ENCODE measurements at regions not wholly inside any gene's neighbourhood (a gene's known extent, or its start where the extent isn't known, plus 50 kb on each side); places are given as distances from the start of the nearest gene placed in this dataset.

DNA sequence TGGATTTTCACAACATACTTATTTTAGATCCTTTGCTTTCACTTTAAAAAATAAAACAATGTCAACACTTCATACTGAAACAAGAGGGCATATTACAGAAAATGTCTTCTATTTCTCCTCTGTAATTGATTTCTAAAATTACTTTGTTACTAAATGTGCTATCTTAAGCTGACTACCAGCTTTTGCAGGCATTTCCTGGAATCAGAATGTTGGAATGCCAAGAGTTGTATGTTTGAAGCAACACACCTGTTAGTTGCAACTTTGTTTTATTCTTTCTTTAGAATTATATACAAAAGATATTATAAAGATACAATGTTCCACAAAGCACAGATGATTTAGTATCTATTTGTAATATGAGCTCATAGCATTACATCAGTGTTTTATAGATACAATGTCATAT, 62.5 kb upstream of the TMEM170B start:
- TF ChIP-seq, protein P1, sequence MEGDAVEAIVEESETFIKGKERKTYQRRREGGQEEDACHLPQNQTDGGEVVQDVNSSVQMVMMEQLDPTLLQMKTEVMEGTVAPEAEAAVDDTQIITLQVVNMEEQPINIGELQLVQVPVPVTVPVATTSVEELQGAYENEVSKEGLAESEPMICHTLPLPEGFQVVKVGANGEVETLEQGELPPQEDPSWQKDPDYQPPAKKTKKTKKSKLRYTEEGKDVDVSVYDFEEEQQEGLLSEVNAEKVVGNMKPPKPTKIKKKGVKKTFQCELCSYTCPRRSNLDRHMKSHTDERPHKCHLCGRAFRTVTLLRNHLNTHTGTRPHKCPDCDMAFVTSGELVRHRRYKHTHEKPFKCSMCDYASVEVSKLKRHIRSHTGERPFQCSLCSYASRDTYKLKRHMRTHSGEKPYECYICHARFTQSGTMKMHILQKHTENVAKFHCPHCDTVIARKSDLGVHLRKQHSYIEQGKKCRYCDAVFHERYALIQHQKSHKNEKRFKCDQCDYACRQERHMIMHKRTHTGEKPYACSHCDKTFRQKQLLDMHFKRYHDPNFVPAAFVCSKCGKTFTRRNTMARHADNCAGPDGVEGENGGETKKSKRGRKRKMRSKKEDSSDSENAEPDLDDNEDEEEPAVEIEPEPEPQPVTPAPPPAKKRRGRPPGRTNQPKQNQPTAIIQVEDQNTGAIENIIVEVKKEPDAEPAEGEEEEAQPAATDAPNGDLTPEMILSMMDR (IDR thresholded peaks at IDR 0.05; ENCODE audit: borderline replicate concordance, extremely low read depth, low read length, poor library complexity, severe bottlenecking): no peak
- TF ChIP-seq EZH2 (IDR thresholded peaks at IDR 0.05; ENCODE audit: borderline replicate concordance, low read depth, low read length, severe bottlenecking): no peak
